ENCODE measurements at regions not wholly inside any gene's neighbourhood (a gene's known extent, or its start where the extent isn't known, plus 50 kb on each side); places are given as distances from the start of the nearest gene placed in this dataset.
A peak's percentile ranks its signal among the peaks of the same experiment; 100 is the strongest.

GRCh38 chr14:26395726-26396125, 202.1 kb downstream of the NOVA1 start:
- no peak for DNase-seq (ENCODE audit: low spot score)

DNA sequence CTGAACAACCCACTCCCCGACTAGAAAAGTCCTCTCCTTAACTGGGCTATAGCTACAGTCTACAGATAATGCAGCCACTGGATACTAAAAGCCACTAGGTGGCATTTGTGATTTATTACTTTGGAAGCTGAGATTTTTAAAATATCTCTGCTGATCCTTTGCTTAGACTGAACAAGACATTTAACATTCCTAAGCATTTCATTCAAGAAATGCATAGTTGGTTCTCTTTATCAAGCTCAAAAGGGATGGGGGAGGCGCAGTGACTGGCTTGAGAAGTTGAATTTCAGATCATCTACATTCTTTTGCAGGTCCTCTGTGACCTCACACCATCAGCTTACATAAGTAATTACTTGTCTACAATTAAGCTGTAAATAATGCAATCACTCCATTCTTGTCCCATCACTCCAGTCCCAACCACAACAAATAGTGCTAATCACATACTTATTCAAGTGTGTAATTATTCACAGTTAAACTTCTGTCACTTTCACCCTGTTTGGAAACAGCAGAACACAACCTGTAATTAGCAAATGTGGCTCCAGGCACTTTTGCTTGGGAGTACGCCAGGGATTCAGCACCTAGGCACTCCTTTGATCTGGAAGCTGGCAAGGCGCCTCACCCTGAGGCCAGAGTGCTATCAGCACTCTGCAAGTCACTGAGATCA, 203.6 kb downstream of the NOVA1 start:
- peak; percentile 14 for DNase-seq (ENCODE audit: low spot score)

DNA sequence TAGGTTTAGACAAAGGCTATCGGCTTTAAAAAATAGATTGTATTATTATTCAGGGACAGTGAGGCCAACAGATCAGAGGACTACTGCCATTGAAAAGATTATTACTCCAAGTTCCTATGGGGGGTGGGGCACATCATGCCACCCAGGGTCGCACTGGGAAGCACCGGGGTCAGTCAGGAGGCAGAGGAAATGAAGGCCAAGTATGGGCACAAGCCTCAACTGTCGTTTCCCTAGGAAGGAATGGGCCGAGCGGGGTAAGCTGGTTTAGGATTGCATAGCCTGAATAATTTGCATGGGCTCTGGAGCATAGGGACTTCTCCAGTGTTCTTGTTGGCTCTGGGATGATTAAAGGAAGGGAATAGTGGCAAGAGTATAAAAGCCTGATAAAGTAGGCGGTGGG, 205.3 kb downstream of the NOVA1 start:
- DNase-seq (ENCODE audit: low spot score) = no peak

GRCh38 chr14:26389646-26390508, 208.0 kb downstream of the NOVA1 start:
- DNase-seq (ENCODE audit: low spot score) = peak; percentile 14

DNA sequence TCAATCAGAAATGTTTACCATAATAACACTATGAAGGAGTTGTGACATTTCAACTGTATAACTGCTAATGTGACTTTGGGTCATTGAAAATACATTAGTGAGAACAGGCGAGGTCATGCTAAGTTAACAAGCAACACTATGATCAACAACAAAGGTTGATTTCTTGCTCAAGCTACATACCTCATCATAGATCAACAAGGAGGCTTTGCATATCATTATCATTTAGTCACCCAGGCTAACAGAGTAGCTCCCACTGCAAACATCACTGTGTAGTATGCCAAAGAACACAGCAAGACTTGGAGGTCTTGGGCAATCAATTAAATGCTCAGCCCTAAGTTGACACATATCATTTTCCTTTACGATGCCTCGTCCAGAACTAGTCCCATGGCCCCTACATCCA, 212.5 kb downstream of the NOVA1 start:
- DNase-seq (ENCODE audit: low spot score) = no peak

DNA sequence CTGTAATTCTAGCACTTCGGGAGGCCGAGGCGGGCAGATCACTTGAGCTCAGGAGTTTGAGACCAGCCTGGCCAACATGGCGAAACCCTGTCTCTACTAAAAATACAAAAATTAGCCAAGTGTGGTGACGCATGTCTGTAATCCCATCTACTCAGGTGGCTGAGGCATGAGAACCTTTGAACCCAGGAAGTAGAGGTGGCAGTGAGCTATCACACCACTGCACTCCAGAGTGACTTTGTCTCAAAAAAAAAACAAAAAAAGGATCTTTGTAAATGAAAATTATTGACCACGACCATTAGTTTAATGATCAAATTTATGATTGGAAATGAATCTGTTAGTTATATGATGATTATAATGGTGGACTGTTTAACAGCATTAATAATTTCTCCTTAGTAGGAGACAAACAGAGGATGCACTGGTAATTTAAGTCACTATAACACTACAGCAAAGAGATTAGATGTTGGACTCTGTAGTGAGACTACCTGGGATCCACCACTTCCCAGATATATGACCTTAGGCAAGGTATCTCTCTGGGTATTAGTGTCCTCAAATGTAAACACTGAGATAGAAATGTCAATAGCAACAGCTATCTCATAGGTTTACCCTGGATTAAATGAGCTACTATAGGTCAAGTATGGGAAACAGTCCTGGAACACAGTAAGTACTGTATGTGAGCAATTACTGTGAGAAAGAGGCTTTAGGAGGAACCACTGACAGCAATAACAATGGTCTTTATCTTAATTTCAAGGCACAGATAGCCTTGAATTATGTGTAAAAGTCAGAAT, 214.7 kb downstream of the NOVA1 start:
- no peak for DNase-seq (ENCODE audit: low spot score)

DNA sequence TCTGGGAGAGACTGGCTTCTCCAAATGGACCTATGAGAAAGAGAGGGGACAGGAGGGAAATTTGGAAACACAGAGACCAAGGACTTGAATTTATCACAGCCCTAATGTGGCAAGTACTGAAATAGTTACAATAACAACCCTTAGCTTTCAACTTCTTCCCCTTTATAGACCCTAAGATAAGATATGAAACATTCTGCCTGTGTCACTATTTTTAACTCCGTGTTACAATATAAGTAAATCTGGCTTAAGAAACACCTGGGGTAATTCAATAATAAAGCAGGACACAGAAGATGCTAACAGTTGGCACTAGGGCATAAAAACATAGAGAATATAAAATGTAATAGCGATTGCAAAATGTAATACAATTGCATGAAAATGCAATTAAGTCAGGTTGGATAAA, 216.4 kb downstream of the NOVA1 start:
- no peak for DNase-seq (ENCODE audit: low spot score)

DNA sequence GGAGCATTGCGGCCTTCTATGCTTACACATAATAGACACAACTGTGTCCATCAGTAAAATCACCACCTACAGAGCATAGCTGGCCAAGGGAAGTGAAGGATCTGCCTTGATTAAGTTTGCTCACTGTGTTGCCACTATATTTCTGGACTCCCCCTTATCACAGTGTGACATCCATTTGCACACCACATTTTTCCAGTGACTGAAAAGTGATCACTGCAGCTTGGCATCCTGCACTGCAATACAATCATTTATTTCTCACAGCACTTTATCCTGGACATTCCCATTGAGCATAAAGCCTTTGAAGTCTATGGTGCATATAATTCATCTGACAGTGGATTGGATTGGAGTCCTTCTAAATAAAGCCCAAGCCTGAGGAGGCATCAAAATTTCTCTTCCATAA, 217.2 kb downstream of the NOVA1 start:
- no peak for DNase-seq (ENCODE audit: low spot score)

GRCh38 chr14:26379951-26380350, 217.9 kb downstream of the NOVA1 start:
- no peak for DNase-seq (ENCODE audit: low spot score)

GRCh38 chr14:26377150-26377549, 220.7 kb downstream of the NOVA1 start:
- no peak for DNase-seq (ENCODE audit: low spot score)

DNA sequence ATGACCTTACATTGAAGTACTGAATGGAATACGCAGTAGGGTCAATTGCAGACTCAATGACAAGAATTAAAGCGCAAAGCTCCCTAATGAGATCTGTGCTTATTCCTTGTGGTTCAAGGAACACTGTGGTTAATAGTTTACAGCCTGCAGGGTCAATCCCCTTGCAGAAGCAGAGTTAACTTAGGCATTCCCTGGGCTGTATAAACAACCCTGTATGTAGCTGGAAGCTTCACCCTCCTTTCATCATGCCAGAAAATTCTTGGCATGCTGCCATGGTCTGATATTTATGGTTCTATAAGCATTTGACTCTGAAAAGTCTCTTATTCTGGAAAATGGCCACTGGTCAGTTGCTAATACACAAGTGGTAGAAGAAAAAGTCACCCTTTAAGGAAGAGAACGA, 227.7 kb downstream of the NOVA1 start:
- DNase-seq (ENCODE audit: low spot score) = no peak

- no peak for DNase-seq (ENCODE audit: low spot score)
Observed at GRCh38 chr14:26363689-26364088, 234.1 kb downstream of the NOVA1 start.

DNA sequence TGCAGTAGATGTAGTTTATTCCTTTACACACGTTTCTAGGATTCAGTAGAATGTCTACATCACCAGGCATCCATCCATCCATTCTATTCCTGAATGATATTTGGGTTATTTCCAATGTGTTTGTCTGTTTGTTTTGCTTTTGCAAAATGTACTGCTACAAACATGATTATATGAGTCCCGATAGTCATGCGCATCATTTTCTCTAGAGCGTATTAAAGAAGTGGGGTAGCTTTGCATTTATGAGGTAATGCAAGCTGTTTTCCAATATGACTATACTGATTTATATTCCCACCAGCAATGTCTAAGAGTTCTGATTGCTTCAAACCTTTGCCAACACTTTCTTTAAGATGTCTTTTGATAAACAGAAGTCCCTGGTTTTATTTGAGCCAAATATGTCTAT, 253.2 kb downstream of the NOVA1 start:
- DNase-seq (ENCODE audit: low spot score) = no peak

GRCh38 chr14:26339381-26339780, 258.5 kb downstream of the NOVA1 start:
- no peak for DNase-seq (ENCODE audit: low spot score)

- no peak for DNase-seq (ENCODE audit: low spot score)
Observed at GRCh38 chr14:26338231-26338630, 259.6 kb downstream of the NOVA1 start.

- DNase-seq (ENCODE audit: low spot score) = no peak
Observed at GRCh38 chr14:26334288-26334687, 263.5 kb downstream of the NOVA1 start.

GRCh38 chr14:26332966-26333365, 264.9 kb downstream of the NOVA1 start:
- peak; percentile 10 for DNase-seq (ENCODE audit: low spot score)

GRCh38 chr14:26330982-26331381, 266.9 kb downstream of the NOVA1 start:
- DNase-seq (ENCODE audit: low spot score) = no peak

DNA sequence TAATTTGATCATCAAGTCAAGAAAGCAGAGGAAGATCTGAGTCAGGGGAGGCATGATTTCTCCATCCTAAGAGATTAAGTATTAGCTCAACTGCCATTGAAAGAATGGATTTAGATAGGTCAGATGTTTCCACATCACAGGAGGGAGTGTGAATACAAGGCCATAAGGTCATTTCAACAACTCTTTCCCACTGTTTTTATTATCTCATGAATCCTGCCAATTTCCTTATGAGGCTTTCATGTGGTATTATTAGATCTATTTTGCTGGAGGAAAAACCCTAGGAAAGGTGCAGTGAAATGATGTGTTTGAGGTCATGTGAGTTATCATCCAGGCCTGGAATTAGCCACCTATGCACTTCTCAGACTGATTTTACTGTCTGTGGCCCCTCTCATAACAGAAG, 269.0 kb downstream of the NOVA1 start:
- DNase-seq (ENCODE audit: low spot score) = no peak

DNA sequence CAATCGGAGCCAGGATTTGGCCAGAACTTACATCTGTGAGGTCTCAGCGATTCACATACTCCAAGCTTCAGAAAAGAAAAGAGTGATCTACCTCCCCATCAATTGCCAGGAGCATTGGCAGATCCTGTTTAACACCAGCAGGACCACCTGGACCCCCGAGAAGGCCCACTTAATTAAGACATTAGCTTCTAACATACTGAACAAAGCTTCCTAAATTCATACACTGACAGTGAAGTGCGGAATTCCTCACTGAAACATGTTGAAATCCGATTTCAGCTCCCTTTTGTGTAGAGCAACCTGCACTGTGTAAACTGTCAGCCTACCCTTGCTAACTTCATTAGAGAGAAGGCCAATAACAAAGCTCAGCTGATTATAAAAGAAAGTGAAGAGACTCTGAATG, 274.0 kb downstream of the NOVA1 start:
- no peak for DNase-seq (ENCODE audit: low spot score)

DNA sequence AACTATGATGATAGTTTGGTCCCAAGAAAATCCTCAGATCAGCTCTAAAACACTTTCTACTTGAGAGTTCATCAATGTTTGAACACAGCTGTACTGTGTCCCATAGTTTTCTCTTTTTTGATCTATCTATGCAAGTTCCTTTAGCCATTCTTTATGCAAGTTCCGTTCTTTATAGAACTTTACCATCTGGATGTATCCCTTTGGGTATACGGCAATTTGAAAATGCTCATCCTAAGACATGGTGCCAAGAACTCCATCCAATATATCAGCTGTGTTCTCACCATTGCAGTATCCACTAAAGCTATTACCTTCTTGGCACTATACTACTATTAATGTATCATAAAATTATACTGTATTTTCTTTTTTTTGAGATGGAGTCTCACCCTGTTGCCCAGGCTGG, 276.9 kb downstream of the NOVA1 start:
- DNase-seq (ENCODE audit: low spot score) = no peak

DNA sequence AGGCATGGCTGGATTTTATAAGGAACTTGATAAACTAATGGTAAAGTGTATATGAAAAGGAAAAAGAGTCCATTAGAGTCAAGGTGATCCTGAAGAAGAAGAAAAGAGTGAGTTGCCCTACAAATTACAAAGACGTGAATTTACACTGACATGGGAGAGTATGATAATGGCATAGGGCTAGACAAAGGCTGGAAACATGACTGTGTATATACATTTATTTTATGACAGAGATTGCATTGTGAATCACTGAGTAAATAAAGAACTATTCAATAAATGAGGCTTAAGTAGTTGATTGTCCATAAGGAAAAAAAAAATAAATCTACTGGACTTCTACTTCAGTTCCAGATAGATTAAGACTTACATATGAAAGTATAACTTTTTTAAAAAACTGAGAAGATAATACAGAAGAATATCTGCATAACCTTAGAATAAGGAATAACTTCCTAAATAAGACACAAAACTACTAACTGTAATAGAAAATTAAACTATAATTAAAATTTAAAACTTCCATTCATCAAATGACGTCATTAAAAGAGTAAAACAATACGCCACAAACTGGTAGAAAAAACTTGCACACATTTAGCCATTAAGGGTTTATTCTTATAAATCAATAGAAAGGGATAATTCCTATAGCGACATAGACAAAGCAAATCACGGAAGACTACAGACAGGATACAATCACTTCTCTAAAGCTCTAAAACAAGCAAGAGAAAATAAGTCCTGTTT, 278.5 kb downstream of the NOVA1 start:
- DNase-seq (ENCODE audit: low spot score) = no peak

Measured in AG20443 (cell line).